Esophagus mucosa (tissue), 1 donor: ENCODE measurements at regions not wholly inside any gene's neighbourhood (a gene's known extent, or its start where the extent isn't known, plus 50 kb on each side); places are given as distances from the start of the nearest gene placed in this dataset.
"Not testable (repeated sequence)": the region's sequence is repeated elsewhere in the genome, so short reads cannot be mapped to it uniquely, and the experiment has no call there.

ENCODE experiments used
- ATAC-seq: fragments of 200-7000 bp; cut with Tn5 transposase; one replicate; pipeline ENCODE4 v1.9.1; 2020
- donor health status: DM: yes; HTN: yes; CAD: no.

DNA sequence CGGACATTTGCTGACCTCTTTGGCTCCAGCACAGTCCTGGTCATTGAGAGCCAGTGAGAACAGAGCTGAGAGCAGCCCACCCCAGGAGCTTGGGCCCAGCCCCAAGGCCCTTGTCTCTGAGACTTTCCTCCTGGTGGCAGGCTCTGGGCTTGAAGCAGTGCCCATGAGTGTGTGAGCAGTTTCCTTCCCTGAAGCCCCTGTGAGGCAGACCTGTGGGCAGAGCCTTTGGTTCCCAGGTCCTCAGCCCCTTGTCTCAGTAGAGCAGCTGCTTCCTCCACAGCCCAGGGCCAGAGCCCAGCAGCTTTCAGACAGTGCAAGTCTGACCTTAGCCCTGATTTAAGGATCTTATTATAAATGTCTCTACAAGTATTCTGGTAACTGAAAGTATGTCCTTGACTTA lies 1185.0 kb downstream of the RPIA start:
- ATAC-seq, result not testable (repeated sequence)

DNA sequence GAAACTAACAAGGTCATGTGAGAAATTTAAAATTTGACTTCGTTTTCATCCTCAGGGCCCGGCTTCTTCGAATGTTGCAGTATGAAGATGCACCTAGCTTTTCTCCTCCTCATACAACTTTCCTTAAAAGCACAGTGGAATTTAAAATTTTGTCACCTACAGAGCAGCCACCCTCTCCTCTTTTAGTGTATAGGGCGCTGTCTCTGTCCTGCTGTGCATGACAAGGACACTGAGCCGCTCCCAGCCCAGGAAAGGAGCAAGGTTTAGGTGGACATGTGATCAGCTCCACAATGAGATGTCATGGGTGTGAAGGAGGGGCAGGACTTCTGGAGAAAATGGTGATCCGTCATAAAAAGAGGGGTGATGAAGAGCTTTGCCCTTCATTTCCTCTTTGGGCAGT lies 1185.4 kb downstream of the RPIA start:
- not testable (repeated sequence) for ATAC-seq

DNA sequence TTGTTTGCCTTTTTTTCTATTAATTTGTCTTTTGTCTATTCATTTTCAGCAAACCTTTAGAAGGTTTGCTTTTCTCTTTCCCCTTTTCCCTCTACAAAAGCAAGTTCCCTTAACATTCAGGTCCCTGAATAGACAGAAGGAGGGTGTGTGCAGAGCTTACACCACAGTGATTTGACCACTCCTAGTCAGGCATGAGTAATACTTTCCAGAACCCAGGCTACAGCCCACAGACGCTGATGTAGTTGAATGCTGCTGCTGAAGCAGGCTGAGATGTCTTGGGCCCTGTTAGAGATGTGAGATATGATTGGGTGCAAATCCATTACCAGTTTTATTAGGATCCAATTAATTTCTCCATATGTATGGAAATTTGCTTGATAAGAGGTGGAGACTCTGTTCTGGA lies 1191.4 kb downstream of the RPIA start:
- ATAC-seq, result peak; percentile 54

DNA sequence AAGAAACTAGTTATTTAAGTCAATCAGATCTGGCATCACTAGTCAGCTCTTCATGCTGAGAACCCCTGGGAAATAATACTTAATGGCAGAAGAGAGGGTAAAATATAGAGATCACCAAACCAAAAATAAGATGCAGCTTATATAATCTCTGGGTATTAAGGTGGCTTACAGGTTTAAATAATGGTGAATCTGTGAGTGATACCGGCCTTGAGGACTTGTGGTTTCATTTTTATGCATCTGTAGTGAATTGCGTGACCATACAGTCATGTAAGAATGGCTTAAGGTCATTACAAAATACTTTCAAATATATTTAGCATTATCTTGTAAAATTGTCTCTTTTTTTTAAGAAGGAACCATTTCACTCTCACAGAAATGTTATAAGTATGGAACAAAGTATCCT lies 1192.2 kb downstream of the RPIA start:
- not testable (repeated sequence) for ATAC-seq

DNA sequence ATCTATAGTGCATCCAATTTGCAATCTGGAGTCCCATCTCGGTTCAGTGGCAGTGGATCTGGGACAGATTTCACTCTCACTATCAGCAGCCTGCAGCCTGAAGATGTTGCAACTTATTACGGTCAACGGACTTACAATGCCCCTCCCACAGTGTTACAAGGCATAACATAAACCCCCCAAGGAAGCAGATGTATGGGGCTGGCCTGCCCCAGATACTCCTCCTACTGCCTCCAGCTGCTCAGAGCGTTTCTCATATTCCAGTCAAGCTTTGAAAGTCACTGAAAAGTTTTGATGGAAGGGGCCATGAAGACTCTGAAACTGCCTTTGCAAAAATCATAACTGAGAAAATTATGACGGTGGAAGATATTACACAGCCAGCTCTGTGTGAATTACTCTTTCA lies 1193.6 kb downstream of the RPIA start:
- not testable (repeated sequence) for ATAC-seq

DNA sequence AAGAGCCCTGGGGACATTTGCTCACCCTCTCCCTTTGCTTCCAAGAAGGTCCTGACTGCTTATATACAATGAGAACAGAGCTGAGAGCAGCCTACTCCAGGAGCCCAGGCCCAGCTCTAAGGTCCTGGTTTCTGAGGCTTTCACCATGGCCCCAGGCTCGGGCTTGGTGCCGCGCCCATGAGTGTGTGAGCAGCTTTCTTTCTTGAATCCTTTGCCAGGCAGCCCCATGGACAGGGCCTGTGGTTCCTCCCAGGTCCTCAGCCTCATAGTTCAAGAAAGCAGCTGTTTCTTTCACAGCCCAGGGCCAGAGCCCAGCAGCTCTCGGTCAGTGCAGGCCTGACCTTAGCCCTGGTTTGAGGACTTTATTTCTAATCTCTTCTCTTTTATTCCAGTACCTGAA lies 1197.2 kb downstream of the RPIA start:
- ATAC-seq, result not testable (repeated sequence)

GRCh38 chr2:89890185-89890773 lies 1198.8 kb downstream of the RPIA start:
- ATAC-seq, result not testable (repeated sequence)

DNA sequence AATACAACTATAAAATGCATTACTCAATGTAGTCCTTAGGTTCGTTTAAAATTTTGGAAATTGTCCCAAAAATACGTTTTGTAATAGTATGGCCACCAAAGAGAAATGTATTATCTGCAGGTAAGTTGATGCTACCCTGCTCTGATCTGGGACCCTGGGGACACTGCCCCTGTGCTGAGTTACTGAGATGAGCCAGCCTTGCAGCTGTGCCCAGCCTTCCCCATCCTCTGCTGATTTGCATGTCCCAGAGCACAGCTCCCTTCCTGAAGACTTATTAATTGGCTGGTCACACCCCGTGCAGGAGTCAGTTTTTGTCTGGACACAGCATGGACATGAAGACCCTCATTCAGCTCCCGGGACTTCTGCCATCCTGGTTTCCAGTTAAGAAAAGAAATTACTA lies 1203.5 kb downstream of the RPIA start:
- ATAC-seq, result not testable (repeated sequence)

DNA sequence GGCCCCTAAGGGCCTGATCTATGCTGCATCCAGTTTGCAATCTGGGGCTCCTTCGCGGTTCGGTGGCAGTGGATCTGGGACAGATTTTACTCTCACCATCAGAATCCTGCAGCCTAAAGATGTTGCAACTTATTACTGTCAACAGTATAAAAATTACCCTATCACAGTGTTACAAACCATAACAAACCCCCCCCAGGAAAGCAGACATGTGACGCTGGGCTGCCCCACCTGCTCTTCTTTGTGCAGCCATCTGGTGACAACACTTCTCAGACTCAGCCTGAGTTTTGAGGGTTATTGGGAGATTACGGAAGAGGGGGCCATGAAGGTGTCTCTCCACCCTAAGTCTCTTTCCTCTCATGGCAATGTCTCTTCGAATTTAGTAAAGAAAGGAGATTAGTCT lies 1204.2 kb downstream of the RPIA start:
- not testable (repeated sequence) for ATAC-seq

DNA sequence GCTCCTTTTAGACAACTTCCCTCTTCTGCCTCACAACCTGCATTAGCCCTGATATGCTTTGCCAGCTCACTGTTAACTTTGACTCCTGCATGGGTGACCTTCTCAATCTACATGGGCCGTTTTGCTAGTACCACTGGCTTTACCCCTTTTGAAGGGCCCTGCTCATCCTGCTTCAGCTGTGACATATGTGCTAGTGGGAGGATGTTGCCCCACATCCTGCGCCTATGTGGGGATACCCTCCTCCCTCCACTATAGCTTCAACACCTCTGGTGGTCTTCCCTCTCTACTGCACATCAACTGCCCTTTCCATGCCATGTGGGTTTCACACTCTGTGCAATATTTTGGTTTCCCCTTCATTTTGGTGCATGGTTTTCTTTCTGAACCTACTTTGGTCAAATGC lies 1235.5 kb downstream of the RPIA start:
- not testable (repeated sequence) for ATAC-seq

GRCh38 chr2:89935436-89935835 lies 1244.0 kb downstream of the RPIA start:
- not testable (repeated sequence) for ATAC-seq

DNA sequence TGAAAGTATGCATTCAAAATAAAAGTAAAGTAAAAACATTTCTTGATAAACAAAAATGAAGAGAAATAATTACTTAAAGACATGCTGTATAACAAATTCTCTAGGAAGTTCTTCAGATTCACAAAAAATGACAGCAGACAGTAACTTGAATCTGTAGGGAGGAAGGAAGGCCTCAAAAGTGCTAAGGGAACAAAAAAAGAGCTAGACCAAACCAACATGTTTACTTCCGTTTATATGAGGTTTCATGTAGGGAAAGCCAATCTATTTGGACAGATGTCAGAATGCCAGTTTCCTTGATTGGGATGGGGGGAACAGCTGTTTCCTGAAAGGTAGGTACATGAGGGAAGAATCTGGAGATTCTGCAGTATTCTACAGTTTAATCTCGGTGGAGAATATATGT lies 1244.5 kb downstream of the RPIA start:
- not testable (repeated sequence) for ATAC-seq

DNA sequence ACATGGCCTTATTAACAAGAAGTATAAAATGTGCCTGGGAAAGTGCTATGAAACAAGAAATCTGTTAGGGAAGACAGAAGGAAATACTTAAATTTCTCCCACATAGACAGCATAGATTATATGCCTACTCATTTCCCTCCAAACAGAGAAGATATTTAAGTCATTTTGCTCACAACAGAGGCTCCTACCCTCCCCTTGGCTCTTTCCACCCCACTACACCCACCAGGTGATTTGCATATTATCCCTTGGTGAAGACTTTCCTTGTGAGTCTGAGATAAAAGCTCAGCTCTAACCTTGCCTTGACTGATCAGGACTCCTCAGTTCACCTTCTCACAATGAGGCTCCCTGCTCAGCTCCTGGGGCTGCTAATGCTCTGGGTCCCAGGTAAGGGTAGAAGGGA lies 1245.1 kb downstream of the RPIA start:
- ATAC-seq, result not testable (repeated sequence)

- peak; percentile 66 for ATAC-seq
Measured at GRCh38 chr2:89938756-89939155, 1247.3 kb downstream of the RPIA start.

DNA sequence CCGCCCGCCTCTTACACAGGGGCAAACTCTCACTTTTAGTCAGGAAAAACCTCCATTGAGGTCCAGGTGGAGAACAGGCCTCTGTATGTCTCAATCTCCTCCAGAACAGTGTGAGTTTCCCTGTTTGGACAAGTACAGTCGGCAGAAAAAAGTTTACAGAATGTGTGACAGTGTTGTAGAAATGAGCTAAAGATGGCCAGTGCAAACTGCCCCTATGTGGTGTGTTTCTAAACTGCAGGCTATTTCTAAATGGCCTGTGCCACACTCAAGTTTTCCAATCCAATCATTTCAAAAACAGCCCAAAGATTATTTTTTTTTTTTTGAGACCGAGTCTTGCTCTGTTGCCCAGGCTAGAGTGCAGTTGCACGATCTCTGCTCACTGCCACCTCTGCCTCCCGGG lies 1252.8 kb downstream of the RPIA start:
- not testable (repeated sequence) for ATAC-seq

DNA sequence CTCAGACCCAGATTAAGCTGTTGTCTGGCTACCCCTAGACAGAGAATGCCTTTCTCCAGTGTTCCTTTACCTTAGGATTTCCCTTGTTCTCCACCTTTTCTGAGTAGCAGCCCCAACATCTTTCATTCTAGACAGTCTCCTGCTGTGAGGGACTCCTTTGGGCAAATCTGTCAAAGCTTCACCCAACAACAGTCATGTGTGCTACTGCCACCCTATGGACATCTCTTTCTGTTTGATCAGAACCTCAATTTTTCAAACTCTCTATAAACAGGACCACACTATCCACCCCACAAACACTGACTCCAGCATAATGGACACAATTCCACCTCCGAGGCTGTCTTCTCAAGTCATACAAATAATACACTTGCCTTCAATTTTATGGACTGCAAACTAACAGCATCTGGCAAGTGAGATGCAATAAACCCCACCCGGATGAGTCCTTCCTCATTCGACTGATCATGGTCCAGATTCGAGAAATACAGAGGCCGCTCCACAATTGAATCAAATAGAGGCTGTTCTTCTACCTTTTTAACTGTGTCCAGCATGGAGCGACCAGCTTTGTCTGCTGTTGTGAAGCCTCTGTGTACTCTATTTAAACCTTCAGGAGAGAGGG lies 1253.6 kb downstream of the RPIA start:
- not testable (repeated sequence) for ATAC-seq

DNA sequence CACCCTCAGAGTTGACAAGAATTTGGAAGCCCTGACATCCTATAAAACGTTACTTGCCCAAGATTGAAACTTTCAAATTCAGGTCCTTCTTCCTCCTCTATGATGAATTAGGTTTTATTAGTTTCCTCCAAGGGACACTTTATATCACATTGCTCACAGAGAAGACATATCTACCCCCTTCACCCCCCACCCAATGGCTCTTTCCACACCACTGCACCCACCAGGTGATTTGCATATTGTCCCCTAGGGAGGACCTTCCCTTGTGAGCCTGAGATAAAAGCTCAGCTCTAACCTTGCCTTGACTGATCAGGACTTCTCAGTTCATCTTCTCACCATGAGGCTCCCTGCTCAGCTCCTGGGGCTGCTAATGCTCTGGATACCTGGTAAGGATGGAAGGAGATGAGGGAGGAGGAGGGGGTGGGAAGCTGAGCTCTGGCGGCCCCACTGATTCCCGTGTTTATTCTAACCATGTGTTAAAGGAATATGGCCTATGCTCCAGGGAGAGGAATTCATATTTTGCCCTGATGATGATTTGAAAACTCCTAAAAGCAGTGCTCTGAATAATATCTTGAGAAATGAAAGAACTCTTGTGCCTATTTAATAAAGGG lies 1255.8 kb downstream of the RPIA start:
- not testable (repeated sequence) for ATAC-seq

GRCh38 chr2:89948102-89948501 lies 1256.6 kb downstream of the RPIA start:
- not testable (repeated sequence) for ATAC-seq

- ATAC-seq, result not testable (repeated sequence)
Measured at GRCh38 chr2:89950807-89951206, 1259.3 kb downstream of the RPIA start.

DNA sequence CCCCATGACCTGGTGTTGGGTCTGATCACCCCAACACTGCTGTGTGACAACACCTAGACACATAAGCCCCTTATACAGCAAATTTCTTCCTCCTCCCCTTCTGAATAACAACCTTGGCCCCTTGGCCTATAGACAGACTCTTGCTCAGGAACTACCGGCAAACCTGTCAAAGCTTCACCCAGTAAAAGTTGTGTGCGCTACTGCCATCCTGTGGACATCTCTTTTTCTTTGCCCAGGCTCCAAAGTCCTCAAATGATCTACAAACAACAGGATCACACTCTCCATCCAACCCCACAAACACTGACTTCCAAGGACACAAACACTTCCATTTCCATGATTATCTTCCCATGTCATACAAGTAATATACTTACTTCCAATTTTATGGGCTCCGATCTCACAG lies 1265.8 kb downstream of the RPIA start:
- not testable (repeated sequence) for ATAC-seq

- ATAC-seq, result not testable (repeated sequence)
Measured at GRCh38 chr2:89959729-89960378, 1268.4 kb downstream of the RPIA start.

- ATAC-seq, result not testable (repeated sequence)
Measured at GRCh38 chr2:89960570-89960969, 1269.1 kb downstream of the RPIA start.

DNA sequence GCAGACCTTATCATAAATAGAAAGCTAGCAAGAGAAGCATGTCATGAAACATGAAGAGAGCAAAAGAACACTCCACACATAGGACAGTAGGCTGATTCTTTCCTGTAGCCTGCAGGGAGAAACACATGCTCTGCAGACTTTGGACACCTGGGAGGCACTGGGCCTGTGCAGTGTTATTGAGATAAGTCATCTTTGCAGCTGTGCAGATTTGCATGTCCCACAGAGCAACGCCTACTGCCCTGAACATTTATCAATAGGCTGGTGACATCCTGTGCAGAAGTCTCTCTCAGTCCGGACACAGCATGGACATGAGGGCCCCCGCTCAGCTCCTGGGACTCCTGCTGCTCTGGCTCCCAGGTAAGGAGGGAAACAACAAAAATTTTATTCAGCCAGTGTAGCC lies 1277.1 kb downstream of the RPIA start:
- ATAC-seq, result not testable (repeated sequence)

GRCh38 chr2:89969190-89969589 lies 1277.7 kb downstream of the RPIA start:
- not testable (repeated sequence) for ATAC-seq
